ENCODE measurements at regions not wholly inside any gene's neighbourhood (a gene's known extent, or its start where the extent isn't known, plus 50 kb on each side); places are given as distances from the start of the nearest gene placed in this dataset.
"Not testable (repeated sequence)": the region's sequence is repeated elsewhere in the genome, so short reads cannot be mapped to it uniquely, and the experiment has no call there.

DNA sequence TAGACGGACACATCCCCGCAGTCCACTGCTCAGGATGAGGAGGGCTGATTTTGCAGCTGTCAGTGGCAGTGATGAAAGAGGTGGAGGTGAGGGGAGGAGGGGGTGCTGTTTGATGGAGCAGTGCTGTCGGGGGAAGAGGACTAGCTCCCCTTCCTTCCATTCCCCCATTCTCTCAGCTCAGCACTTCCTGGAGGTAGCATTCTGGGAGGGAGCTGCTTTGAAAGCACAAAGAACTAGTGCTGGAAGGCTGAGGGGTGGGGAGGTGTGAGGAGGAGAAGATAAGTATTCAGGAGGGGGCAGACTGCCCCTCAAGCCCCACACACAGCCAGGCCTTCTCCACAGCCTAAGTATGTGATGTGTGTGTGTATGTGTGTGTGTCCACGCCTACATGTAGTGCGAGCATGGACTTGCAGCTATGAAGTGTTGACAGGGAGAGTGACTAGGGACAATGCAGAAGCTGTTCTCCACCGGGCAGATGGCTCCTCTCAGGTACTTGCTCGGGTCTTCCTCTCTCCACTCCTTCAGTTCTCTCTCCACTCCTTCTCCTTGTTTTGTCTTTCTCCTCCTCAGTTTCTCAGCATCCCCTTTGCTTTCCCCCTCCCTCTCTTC is 65.5 kb upstream of the HSPA9 start:
- TF ChIP-seq, protein P1, sequence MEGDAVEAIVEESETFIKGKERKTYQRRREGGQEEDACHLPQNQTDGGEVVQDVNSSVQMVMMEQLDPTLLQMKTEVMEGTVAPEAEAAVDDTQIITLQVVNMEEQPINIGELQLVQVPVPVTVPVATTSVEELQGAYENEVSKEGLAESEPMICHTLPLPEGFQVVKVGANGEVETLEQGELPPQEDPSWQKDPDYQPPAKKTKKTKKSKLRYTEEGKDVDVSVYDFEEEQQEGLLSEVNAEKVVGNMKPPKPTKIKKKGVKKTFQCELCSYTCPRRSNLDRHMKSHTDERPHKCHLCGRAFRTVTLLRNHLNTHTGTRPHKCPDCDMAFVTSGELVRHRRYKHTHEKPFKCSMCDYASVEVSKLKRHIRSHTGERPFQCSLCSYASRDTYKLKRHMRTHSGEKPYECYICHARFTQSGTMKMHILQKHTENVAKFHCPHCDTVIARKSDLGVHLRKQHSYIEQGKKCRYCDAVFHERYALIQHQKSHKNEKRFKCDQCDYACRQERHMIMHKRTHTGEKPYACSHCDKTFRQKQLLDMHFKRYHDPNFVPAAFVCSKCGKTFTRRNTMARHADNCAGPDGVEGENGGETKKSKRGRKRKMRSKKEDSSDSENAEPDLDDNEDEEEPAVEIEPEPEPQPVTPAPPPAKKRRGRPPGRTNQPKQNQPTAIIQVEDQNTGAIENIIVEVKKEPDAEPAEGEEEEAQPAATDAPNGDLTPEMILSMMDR (IDR thresholded peaks at IDR 0.05; ENCODE audit: low read depth, low read length), result no peak
- no peak overlapping the region for H3K4me3 ChIP-seq (ENCODE audit: low read depth, low read length)

DNA sequence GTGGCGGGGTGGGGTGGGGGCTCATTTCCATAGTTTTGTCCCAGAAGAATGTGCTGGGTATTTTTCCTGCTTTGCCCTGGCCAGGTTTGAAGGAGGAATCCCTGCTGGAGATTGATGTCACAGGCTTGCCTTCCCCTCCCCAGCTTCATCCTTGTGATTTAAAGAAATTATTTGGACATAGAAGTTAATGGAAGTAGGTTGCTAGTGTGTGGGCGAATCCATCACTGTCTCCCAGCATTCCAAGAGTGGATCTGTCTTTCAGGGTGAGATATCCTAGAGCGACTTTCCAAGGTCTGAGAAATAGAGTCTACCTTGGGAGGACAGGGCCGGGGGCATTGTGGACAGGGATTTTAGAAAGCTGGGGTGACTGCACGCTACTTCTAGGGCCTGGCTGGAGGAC is 64.9 kb upstream of the HSPA9 start:
- TF ChIP-seq, protein P1 (IDR thresholded peaks at IDR 0.05; ENCODE audit: low read depth, low read length), result no peak
- no peak overlapping the region for H3K4me3 ChIP-seq (ENCODE audit: low read depth, low read length)

DNA sequence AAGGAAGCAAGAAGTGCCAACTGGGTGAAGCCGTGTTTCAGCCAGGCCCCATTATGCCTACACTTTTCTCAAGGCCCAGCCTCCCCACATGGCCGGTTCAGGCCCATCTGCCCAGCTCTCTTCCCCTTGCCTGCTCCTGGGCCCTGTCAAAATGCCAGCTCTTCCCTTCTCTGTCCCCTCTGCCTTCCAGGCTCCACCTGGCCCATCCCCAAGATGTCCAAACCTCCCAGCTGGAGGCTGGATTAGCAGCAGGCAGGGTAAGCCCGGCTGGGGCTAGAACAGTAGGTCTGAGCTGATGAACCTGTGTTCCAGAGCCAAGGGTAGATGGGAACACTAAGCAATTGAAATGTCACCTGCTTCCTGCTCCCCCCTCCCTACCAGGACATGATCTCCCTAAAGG is 64.1 kb upstream of the HSPA9 start:
- TF ChIP-seq, protein P1 (IDR thresholded peaks at IDR 0.05; ENCODE audit: low read depth, low read length), result no peak
- H3K4me3 ChIP-seq (ENCODE audit: low read depth, low read length), result no peak overlapping the region

DNA sequence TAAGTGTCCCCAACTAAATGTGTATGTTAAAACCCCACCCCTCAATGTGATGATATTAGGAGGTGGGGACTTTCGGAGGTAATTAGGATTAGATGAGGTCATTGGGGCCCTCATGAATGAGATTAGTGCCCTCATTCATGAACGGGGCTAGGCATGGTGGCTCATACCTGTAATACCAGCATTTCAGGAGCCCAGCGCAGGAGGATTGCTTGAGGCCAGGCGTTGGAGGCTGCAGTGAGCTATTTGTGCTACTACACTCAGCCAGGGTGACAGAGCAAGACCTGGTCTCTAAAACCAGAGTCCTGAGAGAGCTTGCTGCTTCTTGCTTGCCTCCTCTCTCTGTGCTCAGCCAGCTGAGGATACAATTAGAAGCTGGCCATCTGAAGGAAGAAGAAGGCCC is 62.1 kb upstream of the HSPA9 start:
- no peak overlapping the region for H3K4me3 ChIP-seq (ENCODE audit: low read depth, low read length)
- TF ChIP-seq, protein P1 (IDR thresholded peaks at IDR 0.05; ENCODE audit: low read depth, low read length), result no peak

DNA sequence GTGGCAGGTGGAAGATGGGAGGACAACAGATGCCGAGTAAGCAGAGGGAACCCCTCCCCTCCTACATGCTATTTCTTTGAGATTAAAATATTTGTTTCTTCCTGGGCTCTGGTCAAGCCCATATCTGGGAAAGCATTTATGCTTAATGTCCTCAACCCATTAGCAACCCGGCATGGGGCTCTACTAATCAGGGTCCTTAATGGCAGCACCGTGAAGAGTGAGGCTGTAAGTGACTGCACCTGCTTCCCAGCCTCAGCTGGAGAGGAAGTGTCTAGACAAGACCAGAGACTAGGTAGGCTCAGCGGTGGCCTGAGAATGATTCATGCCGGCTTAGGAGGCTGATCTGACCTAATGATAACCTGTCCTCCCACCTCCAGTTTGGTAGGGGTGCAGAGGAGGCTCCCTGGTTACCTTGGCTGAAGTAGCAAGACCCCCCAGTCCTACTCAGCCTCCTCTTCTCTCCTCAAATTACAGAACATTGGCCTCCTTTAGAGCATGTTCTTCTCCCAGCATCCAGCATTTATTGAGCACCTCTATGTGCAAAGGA is 61.3 kb upstream of the HSPA9 start:
- TF ChIP-seq, protein P1 (IDR thresholded peaks at IDR 0.05; ENCODE audit: low read depth, low read length), result no peak
- H3K4me3 ChIP-seq (ENCODE audit: low read depth, low read length), result no peak overlapping the region

DNA sequence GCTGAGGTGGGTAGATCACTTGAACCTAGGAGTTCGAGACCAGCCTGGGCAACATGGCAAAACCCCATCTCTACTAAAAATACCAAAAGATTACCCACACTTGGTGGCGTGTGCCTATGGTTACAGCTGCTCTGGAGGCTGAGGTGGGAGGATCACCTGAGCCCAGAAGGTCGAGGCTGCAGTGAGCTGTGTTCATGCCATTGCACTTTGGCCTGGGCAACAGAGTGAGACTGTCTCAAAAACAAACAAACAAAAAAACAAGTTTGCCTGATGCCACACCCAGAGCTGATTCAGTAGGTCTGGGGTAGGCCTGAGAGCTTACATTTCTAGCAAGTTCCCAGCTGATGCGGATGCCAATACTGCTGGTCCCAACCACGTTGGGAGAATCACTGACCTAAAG is 60.5 kb upstream of the HSPA9 start:
- TF ChIP-seq, protein P1 (IDR thresholded peaks at IDR 0.05; ENCODE audit: low read depth, low read length), result no peak
- no peak overlapping the region for H3K4me3 ChIP-seq (ENCODE audit: low read depth, low read length)

DNA sequence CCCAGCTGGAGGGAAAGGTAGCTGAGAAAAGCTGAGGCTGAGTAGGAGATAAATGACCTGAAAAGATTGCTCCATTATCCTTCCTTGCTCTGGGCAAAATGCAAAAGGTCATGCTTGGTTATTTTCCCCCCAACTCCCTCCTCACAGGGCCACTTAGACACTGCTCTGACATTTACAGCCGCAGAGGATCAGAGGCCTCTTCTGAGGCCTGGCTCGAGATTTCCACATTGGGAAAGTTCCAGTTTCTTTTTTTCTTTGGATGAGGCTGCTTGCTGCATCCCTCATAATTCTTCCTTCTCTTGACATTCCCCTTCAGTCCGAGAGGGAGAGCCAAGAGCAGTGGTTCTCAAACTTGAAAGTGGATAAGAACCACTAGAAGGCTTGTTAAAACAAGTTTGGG is 60.1 kb upstream of the HSPA9 start:
- no peak overlapping the region for H3K4me3 ChIP-seq (ENCODE audit: low read depth, low read length)
- TF ChIP-seq, protein P1 (IDR thresholded peaks at IDR 0.05; ENCODE audit: low read depth, low read length), result no peak

DNA sequence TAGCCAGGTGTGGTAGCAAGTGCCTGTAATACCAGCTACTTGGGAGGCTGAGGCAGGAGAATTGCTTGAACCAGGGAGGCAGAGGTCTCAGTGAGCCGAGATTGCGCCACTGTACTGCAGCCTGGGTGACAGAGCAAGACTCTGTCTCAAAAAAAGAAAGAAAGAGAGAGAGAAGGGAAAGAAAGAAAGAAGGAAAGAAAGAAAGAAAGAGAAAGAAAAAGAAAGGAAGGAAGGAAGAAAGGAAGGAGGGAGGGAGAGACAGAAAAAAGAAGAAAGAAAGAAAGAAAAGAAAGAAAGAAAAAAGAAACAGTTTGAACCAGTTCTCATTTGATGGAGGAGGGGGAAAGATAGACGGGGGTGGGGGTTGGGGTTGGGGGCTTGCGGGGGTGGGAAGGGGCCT is 59.6 kb upstream of the HSPA9 start:
- H3K4me3 ChIP-seq (ENCODE audit: low read depth, low read length), result not testable (repeated sequence)

Data from WI38 (cell line).